Hepatocyte (in vitro differentiated cells): ENCODE measurements at regions not wholly inside any gene's neighbourhood (a gene's known extent, or its start where the extent isn't known, plus 50 kb on each side); places are given as distances from the start of the nearest gene placed in this dataset.

ENCODE experiments used
- DNase-seq: peaks from one replicate; pipeline ENCODE4 v3.0.0-alpha.2; 2016; ENCODE audit warnings: low spot score
- H2AFZ ChIP-seq: fragments of 200-600 bp; sonication (generic); 2 replicates; pipeline ENCODE4 v1.6.0; 2016; ENCODE audit warnings: antibody characterized with exemption, mild to moderate bottlenecking
- H3K27ac ChIP-seq: fragments of 200-600 bp; sonication (generic); 2 replicates; pipeline ENCODE4 v1.5.1; 2016; ENCODE audit warnings: mild to moderate bottlenecking
- H3K27me3 ChIP-seq: fragments of 200-600 bp; sonication (generic); 2 replicates; pipeline ENCODE4 v1.6.1; 2016
- H3K36me3 ChIP-seq: fragments of 200-600 bp; sonication (generic); replicated peaks from 2 replicates; pipeline ENCODE4 v1.5.1; 2016; ENCODE audit warnings: low read depth; ENCODE audit not compliant: insufficient read depth
- H3K4me1 ChIP-seq: fragments of 200-600 bp; sonication (generic); 2 replicates; pipeline ENCODE4 v1.5.1; 2016; ENCODE audit warnings: mild to moderate bottlenecking, moderate library complexity; ENCODE audit not compliant: insufficient read depth
- H3K4me2 ChIP-seq: fragments of 200-600 bp; sonication (generic); 2 replicates; pipeline ENCODE4 v1.6.0; 2016
- H3K4me3 ChIP-seq: fragments of 200-600 bp; sonication (generic); 2 replicates; pipeline ENCODE4 v1.5.1; 2016; ENCODE audit warnings: mild to moderate bottlenecking
- H3K79me2 ChIP-seq: fragments of 200-600 bp; sonication (generic); 2 replicates; pipeline ENCODE4 v1.6.0; 2017; ENCODE audit warnings: mild to moderate bottlenecking
- H3K9me2 ChIP-seq: fragments of 200-600 bp; sonication (generic); replicated peaks from 2 replicates; pipeline ENCODE4 v1.6.0; 2017; ENCODE audit warnings: mild to moderate bottlenecking; ENCODE audit not compliant: insufficient read depth
- H3K9me3 ChIP-seq: fragments of 200-600 bp; sonication (generic); 2 replicates; pipeline ENCODE4 v1.5.1; 2016; ENCODE audit warnings: low read depth, mild to moderate bottlenecking
- H4K20me1 ChIP-seq: fragments of 200-600 bp; sonication (generic); 2 replicates; pipeline ENCODE4 v1.6.0; 2016; ENCODE audit warnings: mild to moderate bottlenecking; ENCODE audit not compliant: insufficient read depth, poor library complexity, severe bottlenecking
- EZH2 ChIP-seq: fragments of 200-600 bp; sonication (generic); IDR thresholded peaks from 2 replicates; pipeline ENCODE4 v1.6.1; 2016; ENCODE audit warnings: antibody characterized with exemption, mild to moderate bottlenecking, borderline replicate concordance
- EZH2phosphoT487 ChIP-seq: fragments of 200-600 bp; sonication (generic); IDR thresholded peaks from one replicate; pipeline ENCODE4 v1.6.1; 2018; ENCODE audit warnings: antibody characterized with exemption, mild to moderate bottlenecking, low read depth, moderate library complexity; ENCODE audit not compliant: unreplicated experiment, severe bottlenecking
- WGBS: methylation state at CpG from one replicate; pipeline ENCODE4 v1.1.6; 2016; ENCODE audit warnings: low lambda C conversion rate; ENCODE audit errors: missing lambda C conversion rate; 5-methylcytosine and 5-hydroxymethylcytosine counted together
- TF ChIP-seq, protein P1 (sequence below): fragments of 200-600 bp; sonication (generic); IDR thresholded peaks from 2 replicates; pipeline ENCODE4 v1.5.1; 2016; ENCODE audit warnings: antibody characterized with exemption, mild to moderate bottlenecking; ENCODE audit not compliant: poor library complexity

DNA sequence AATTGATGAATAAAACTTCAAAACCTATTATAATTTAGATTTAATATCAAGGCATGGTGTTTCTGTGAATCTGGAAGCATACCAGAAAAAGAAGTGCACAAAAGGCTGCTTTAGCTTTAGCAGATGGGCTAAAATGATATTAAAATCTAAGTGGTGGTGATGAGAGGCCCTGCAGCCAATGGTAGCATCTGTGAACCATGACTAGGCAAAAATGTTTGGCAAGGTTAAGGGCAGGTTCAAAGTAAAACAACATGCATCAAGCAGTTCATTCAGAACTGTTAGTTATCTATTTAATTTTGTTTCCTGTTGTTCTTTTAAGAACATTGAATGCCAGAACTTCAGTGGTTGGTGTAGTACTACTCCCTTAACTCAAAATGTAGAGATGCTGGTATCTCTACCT, 1736.9 kb upstream of the CELF4 start:
- Histone ChIP-seq H3K4me1 (no peaks in the 10 kb centered on the region), H2AFZ (no peak overlapping the region), H3K27me3 (no peaks in the 10 kb centered on the region), H3K36me3 (no peaks in the 10 kb centered on the region), H3K4me2 (no peak overlapping the region), H3K9me3 (no peaks in the 10 kb centered on the region), H3K79me2 (no peaks in the 10 kb centered on the region), H3K27ac (no peak overlapping the region), H4K20me1 (no peaks in the 10 kb centered on the region), H3K4me3 (no peak overlapping the region), H3K9me2 (no peaks in the 10 kb centered on the region)
- no peak for DNase-seq
- TF ChIP-seq EZH2, result no peak
- TF ChIP-seq, protein P1, sequence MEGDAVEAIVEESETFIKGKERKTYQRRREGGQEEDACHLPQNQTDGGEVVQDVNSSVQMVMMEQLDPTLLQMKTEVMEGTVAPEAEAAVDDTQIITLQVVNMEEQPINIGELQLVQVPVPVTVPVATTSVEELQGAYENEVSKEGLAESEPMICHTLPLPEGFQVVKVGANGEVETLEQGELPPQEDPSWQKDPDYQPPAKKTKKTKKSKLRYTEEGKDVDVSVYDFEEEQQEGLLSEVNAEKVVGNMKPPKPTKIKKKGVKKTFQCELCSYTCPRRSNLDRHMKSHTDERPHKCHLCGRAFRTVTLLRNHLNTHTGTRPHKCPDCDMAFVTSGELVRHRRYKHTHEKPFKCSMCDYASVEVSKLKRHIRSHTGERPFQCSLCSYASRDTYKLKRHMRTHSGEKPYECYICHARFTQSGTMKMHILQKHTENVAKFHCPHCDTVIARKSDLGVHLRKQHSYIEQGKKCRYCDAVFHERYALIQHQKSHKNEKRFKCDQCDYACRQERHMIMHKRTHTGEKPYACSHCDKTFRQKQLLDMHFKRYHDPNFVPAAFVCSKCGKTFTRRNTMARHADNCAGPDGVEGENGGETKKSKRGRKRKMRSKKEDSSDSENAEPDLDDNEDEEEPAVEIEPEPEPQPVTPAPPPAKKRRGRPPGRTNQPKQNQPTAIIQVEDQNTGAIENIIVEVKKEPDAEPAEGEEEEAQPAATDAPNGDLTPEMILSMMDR, result no peak
- no peak for TF ChIP-seq EZH2phosphoT487

- no peak for TF ChIP-seq EZH2
- TF ChIP-seq EZH2phosphoT487, result no peak
- TF ChIP-seq, protein P1, result no peak
- no peak overlapping the region for H3K27ac ChIP-seq
- H3K9me3 ChIP-seq, result no peaks in the 10 kb centered on the region
- no peaks in the 10 kb centered on the region for H3K27me3 ChIP-seq
- H3K4me2 ChIP-seq, result no peak overlapping the region
- H3K9me2 ChIP-seq, result no peaks in the 10 kb centered on the region
- no peak overlapping the region for H2AFZ ChIP-seq
- no peak overlapping the region for H3K4me3 ChIP-seq
- no peaks in the 10 kb centered on the region for H4K20me1 ChIP-seq
- WGBS, result 69% methylated on average over 4 of the region's 4 CpGs
- no peak for DNase-seq
- no peaks in the 10 kb centered on the region for H3K36me3 ChIP-seq
- H3K79me2 ChIP-seq, result no peaks in the 10 kb centered on the region
- no peaks in the 10 kb centered on the region for H3K4me1 ChIP-seq
These were observed 1733.6 kb upstream of the CELF4 start for GRCh38 chr18:39299152-39299551.

GRCh38 chr18:39297225-39297624, 1731.6 kb upstream of the CELF4 start:
- H3K9me2 ChIP-seq, result no peaks in the 10 kb centered on the region
- WGBS, result 97% methylated on average over 1 of the region's 1 CpG
- no peaks in the 10 kb centered on the region for H3K79me2 ChIP-seq
- no peak for DNase-seq
- no peaks in the 10 kb centered on the region for H4K20me1 ChIP-seq
- no peaks in the 10 kb centered on the region for H3K9me3 ChIP-seq
- no peak overlapping the region for H3K4me2 ChIP-seq
- no peak overlapping the region for H2AFZ ChIP-seq
- H3K4me3 ChIP-seq, result no peak overlapping the region
- TF ChIP-seq, protein P1, result no peak
- TF ChIP-seq EZH2phosphoT487 (no peak), EZH2 (no peak)
- H3K27me3 ChIP-seq, result no peaks in the 10 kb centered on the region
- H3K27ac ChIP-seq, result no peak overlapping the region
- H3K4me1 ChIP-seq, result no peaks in the 10 kb centered on the region
- H3K36me3 ChIP-seq, result no peaks in the 10 kb centered on the region

DNA sequence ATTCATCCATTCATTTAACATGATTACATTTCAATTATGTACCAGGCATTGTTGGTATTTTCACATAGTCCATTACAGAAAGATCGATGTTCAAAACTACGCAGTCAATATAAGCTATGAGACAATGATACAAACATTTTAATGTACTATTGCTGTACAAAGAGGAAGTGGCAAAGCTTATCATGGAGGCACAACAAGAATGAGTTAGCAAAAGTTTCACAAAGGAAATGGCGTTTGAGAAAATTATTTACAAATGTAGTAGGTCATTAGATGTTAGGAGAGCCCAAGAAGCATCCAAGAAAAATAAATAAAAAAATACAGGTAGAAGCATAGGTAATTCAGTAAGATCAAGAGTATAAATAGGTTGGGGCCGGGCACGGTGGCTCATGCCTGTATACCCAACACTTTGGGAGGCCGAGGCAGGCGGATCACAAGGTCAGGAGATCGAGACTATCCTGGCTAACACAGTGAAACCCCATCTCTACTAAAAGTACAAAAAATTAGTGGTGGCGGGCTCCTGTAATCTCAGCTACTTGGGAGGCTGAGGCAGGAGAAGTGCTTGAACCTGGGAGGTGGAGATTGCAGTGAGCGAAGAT, 1730.8 kb upstream of the CELF4 start:
- Histone ChIP-seq H2AFZ (no peak overlapping the region), H3K27ac (no peak overlapping the region), H3K27me3 (no peaks in the 10 kb centered on the region), H3K9me2 (no peaks in the 10 kb centered on the region), H3K9me3 (no peaks in the 10 kb centered on the region), H3K4me3 (no peak overlapping the region), H3K79me2 (no peaks in the 10 kb centered on the region), H4K20me1 (no peaks in the 10 kb centered on the region), H3K4me2 (no peak overlapping the region), H3K4me1 (no peaks in the 10 kb centered on the region), H3K36me3 (no peaks in the 10 kb centered on the region)
- 96% methylated on average over 10 of the region's 10 CpGs for WGBS
- DNase-seq, result no peak
- no peak for TF ChIP-seq EZH2
- TF ChIP-seq EZH2phosphoT487, result no peak
- TF ChIP-seq, protein P1, result no peak
